K562 (cell line): ENCODE measurements at regions not wholly inside any gene's neighbourhood (a gene's known extent, or its start where the extent isn't known, plus 50 kb on each side); places are given as distances from the start of the nearest gene placed in this dataset.

ENCODE experiments used
- ATAC-seq: fragments of 200-7000 bp; cut with Tn5 transposase; 3 replicates; pipeline ENCODE4 v1.9.1; 2020; ENCODE audit warnings: moderate library complexity
- BruUV-seq: library from RNA; stranded (reverse); fragments of 400-500 nt; replicated peaks from 2 replicates; lab custom pipeline; 2021; lab: Mats Ljungman, UMichigan
- CTCF ChIA-PET: fragments of 300-600 bp; formaldehyde crosslinking; extraction: SDS; loops from one replicate; lab custom pipeline; 2021; ENCODE audit warnings: low intra/inter-chr PET ratio; lab: Yijun Ruan, JAX
- POLR2A ChIA-PET: fragments of 300-600, 350-650 bp; sonication (Branson Sonifier 250); formaldehyde crosslinking; extraction: SDS; loops from one replicate; lab custom pipeline; 2021; ENCODE audit warnings: antibody characterized with exemption, inconsistent platforms; lab: Yijun Ruan, JAX
- DNase-seq, 4 experiments: peaks; one replicate each; pipeline versions ENCODE4 v3.0.0 to v3.0.0-alpha.2; 2011 to 2018; ENCODE audit warnings: low spot score in 3 of 4, mixed read lengths in 3 of 4; ENCODE audit errors: extremely low read depth in 1 of 4
- FAIRE-seq: peaks from 2 replicates; lab custom pipeline; 2011; peaks lifted over from hg19 to GRCh38; lab: Jason Lieb, UNC
- H2AFZ ChIP-seq: 2 replicates; pipeline ENCODE4 v1.6.0; 2011; ENCODE audit warnings: low read depth, low read length, control low read depth, inconsistent platforms
- H3K27ac ChIP-seq: fragments of 200-600 bp; 3 replicates; pipeline ENCODE4 v1.8.0; 2011; ENCODE audit warnings: low read depth, mild to moderate bottlenecking, control low read depth, inconsistent platforms, low read length, moderate library complexity, mixed read lengths; ENCODE audit errors: extremely low read depth
- H3K27me3 ChIP-seq, 2 experiments: fragments of 300-600 bp in 1 of 2; 2 replicates in 1 of 2; 3 replicates in 1 of 2; pipeline versions ENCODE4 v1.6.0 to v1.8.0; 2011; ENCODE audit warnings: inconsistent platforms in 2 of 2, low read length in 2 of 2, mild to moderate bottlenecking in 1 of 2, mixed read lengths in 1 of 2, moderate library complexity in 1 of 2; ENCODE audit not compliant: control insufficient read depth in 2 of 2, insufficient read depth in 2 of 2
- H3K36me3 ChIP-seq: fragments of 300-600 bp; 3 replicates; pipeline ENCODE4 v1.8.0; 2011; ENCODE audit warnings: mild to moderate bottlenecking, low read length, inconsistent platforms; ENCODE audit not compliant: control insufficient read depth, insufficient read depth
- H3K4me1 ChIP-seq, 2 experiments: fragments of 200-600 bp in 1 of 2; replicated peaks in 1 of 2; 2 replicates in 1 of 2; 3 replicates in 1 of 2; pipeline versions ENCODE4 v1.5.1 to v1.8.0; 2011; ENCODE audit warnings: inconsistent platforms in 2 of 2, low read length in 2 of 2, mild to moderate bottlenecking in 1 of 2, mixed read lengths in 1 of 2, moderate library complexity in 1 of 2; ENCODE audit not compliant: control insufficient read depth in 2 of 2, insufficient read depth in 2 of 2
- H3K4me2 ChIP-seq: 2 replicates; pipeline ENCODE4 v1.6.1; 2011; ENCODE audit warnings: low read length, control low read depth, inconsistent platforms, mixed read lengths; ENCODE audit not compliant: insufficient read depth
- H3K4me3 ChIP-seq: fragments of 200-600 bp; sonication (generic), shearing (Covaris generic); 2 replicates; pipeline ENCODE4 v1.5.1; 2016; ENCODE audit warnings: control low read depth, inconsistent platforms
- H3K79me2 ChIP-seq: fragments of 200-600 bp; 3 replicates; pipeline ENCODE4 v1.8.0; 2011; ENCODE audit warnings: low read length, inconsistent platforms; ENCODE audit not compliant: control insufficient read depth, insufficient read depth
- H3K9ac ChIP-seq, 2 experiments: 2 replicates each; pipeline versions ENCODE4 v1.6.0 to v1.6.1; 2011; ENCODE audit warnings: low read depth in 2 of 2, low read length in 2 of 2, control low read depth in 1 of 2, inconsistent platforms in 1 of 2, mild to moderate bottlenecking in 1 of 2, mixed read lengths in 1 of 2; ENCODE audit not compliant: insufficient read depth in 1 of 2
- H3K9me1 ChIP-seq: one replicate; pipeline ENCODE4 v1.6.0; 2011; ENCODE audit warnings: inconsistent platforms, mild to moderate bottlenecking, low read length, moderate library complexity; ENCODE audit not compliant: control insufficient read depth, insufficient read depth
- H3K9me3 ChIP-seq: replicated peaks from 2 replicates; pipeline ENCODE4 v1.5.1; 2011; ENCODE audit warnings: low read depth, low read length, inconsistent platforms; ENCODE audit not compliant: control insufficient read depth, insufficient read depth
- H4K20me1 ChIP-seq: replicated peaks from 2 replicates; pipeline ENCODE4 v1.6.1; 2011; ENCODE audit warnings: low read length, inconsistent platforms, mixed read lengths; ENCODE audit not compliant: control insufficient read depth, insufficient read depth
- ATF4 ChIP-seq: fragments of 450-650 bp; formaldehyde crosslinking; IDR thresholded peaks from 2 replicates; pipeline ENCODE4 v1.4.0; 2022; ENCODE audit warnings: mild to moderate bottlenecking, moderate library complexity
- DMBX1 ChIP-seq: fragments of 250-450 bp; sonication (Bioruptor Pico); IDR thresholded peaks from 2 replicates; pipeline ENCODE4 v1.8.0; 2022; ENCODE audit warnings: inconsistent platforms, mild to moderate bottlenecking, moderate library complexity, borderline replicate concordance
- PHF21A ChIP-seq: fragments of 450-650 bp; IDR thresholded peaks from 2 replicates; pipeline ENCODE4 v1.6.1; 2017; ENCODE audit warnings: low read depth, borderline replicate concordance
- SMC3 ChIP-seq: conservative IDR thresholded peaks from 2 replicates; pipeline ENCODE4 v1.6.1; 2011; ENCODE audit warnings: low read depth, low read length, improper control_type of control experiment; ENCODE audit not compliant: insufficient read depth
- VEZF1 ChIP-seq: fragments of 200-800 bp; sonication (Bioruptor generic); IDR thresholded peaks from 2 replicates; pipeline ENCODE4 v1.6.1; 2017; ENCODE audit warnings: missing genetic modification characterization, missing compliant biosample characterization
- ZFPM2 ChIP-seq: fragments of 250-450 bp; sonication (Bioruptor Pico); IDR thresholded peaks from 2 replicates; pipeline ENCODE4 v1.5.1; 2022; ENCODE audit warnings: mild to moderate bottlenecking
- ZNF24 ChIP-seq: fragments of 450-650 bp; IDR thresholded peaks from 2 replicates; pipeline ENCODE4 v1.6.1; 2016
- ZNF444 ChIP-seq: fragments of 250-450 bp; sonication (Bioruptor Pico); IDR thresholded peaks from 2 replicates; pipeline ENCODE4 v1.4.0; 2020; ENCODE audit warnings: mild to moderate bottlenecking, moderate library complexity
- ZNF696 ChIP-seq: fragments of 250-450 bp; sonication (Bioruptor Pico); conservative IDR thresholded peaks from 2 replicates; pipeline ENCODE4 v1.4.0; 2020; ENCODE audit warnings: mild to moderate bottlenecking, moderate library complexity
- WGBS: fragments of 100-300 bp; shearing (Covaris generic); methylation state at CpG from one replicate; pipeline ENCODE4 v1.1.6; 2016; ENCODE audit warnings: low coverage, mixed read lengths; ENCODE audit not compliant: insufficient coverage; ENCODE audit errors: missing lambda C conversion rate; 5-methylcytosine and 5-hydroxymethylcytosine counted together
- in situ Hi-C: fragments of 300-500 bp; cut with MboI; formaldehyde crosslinking; loops from 4 replicates; pipeline ENCODE4 v1.15.0; 2018; ENCODE audit warnings: inconsistent platforms, mixed read lengths
- intact Hi-C: fragments of 100-400 bp; cut with micrococcal nuclease; formaldehyde crosslinking; loops from 2 replicates; pipeline ENCODE4 v1.14.2; 2022

- H3K9me1 ChIP-seq = no peaks in the 10 kb centered on the region
- H3K36me3 ChIP-seq = no peaks in the 10 kb centered on the region
- H4K20me1 ChIP-seq = no peaks in the 10 kb centered on the region
- intact Hi-C loops (loop anchor here (2.0 kb wide), 1 partner anchor 582 kb away; no protein-coding TSS in a partner anchor), in situ Hi-C loops (no loop called here)
- no peaks in the 10 kb centered on the region for H3K27me3 ChIP-seq
- no peaks in the 10 kb centered on the region for H3K79me2 ChIP-seq
- H3K27ac ChIP-seq = no peak overlapping the region
- no peaks in the 10 kb centered on the region for H3K9me3 ChIP-seq
- ChIA-PET CTCF (no interaction called here), POLR2A (no interaction called here)
- no peak for DNase-seq
- no peak overlapping the region for H3K4me2 ChIP-seq
- no TSS peak for BruUV-seq
- no peak overlapping the region for H3K9ac ChIP-seq
- WGBS = 50% methylated on average over 5 of the region's 5 CpGs
- no peak for FAIRE-seq
- H3K4me1 ChIP-seq = no peaks in the 10 kb centered on the region
- H3K4me3 ChIP-seq = no peak overlapping the region
- no peak for TF ChIP-seq ATF4 (CRISPR knock-in tag)
- no peak for TF ChIP-seq ZNF444 (CRISPR knock-in tag)
- TF ChIP-seq ZNF696 (CRISPR knock-in tag) = no peak
- H2AFZ ChIP-seq = peak overlapping the region; percentile 40; the same call in 1 of the 2 replicates
- ATAC-seq = no peak
Measured at GRCh38 chr12:126773012-126773411, 1494.0 kb upstream of the TMEM132C start.

DNA sequence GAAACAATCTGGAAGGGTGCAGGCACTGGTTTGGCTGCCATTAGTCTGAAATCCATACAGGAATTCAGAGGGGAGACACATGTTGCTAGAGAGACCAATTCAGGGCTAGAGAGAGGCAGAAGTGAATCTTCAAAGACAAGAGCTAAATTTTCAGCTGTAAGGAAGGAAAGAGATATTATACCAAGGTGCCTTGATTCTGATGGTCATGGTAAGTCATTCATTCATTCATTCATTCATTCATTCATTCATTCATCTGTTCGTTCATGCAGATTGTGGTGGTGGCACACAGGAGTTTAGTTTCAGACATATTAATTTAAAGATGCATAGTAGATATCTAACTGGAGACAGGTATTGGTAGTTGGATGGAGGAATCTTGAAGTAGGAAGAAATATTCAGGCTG is 1493.5 kb upstream of the TMEM132C start:
- BruUV-seq = no TSS peak
- H4K20me1 ChIP-seq = no peaks in the 10 kb centered on the region
- no peak for FAIRE-seq
- H3K27ac ChIP-seq = no peak overlapping the region
- H3K79me2 ChIP-seq = no peaks in the 10 kb centered on the region
- no peaks in the 10 kb centered on the region for H3K36me3 ChIP-seq
- TF ChIP-seq PHF21A (no peak), ZFPM2 (CRISPR knock-in tag) (no peak), VEZF1 (no peak), DMBX1 (CRISPR knock-in tag) (no peak), SMC3 (no peak), ZNF24 (peak; percentile 90)
- ATAC-seq = no peak
- H3K9me1 ChIP-seq = no peaks in the 10 kb centered on the region
- H3K9me3 ChIP-seq = no peaks in the 10 kb centered on the region
- no peaks in the 10 kb centered on the region for H3K27me3 ChIP-seq
- in situ Hi-C loops = no loop called here
- ChIA-PET POLR2A (no interaction called here), CTCF (no interaction called here)
- H3K4me3 ChIP-seq = no peak overlapping the region
- WGBS = 7% methylated on average over 1 of the region's 1 CpG
- H3K4me1 ChIP-seq = no peaks in the 10 kb centered on the region
- intact Hi-C loops = loop anchor here (2.0 kb wide), 1 partner anchor 581 kb away; no protein-coding TSS in a partner anchor
- no peak overlapping the region for H3K4me2 ChIP-seq
- no peak overlapping the region for H2AFZ ChIP-seq
- DNase-seq = no peak
- no peak overlapping the region for H3K9ac ChIP-seq
